A673 (cell line): ENCODE measurements at regions not wholly inside any gene's neighbourhood (a gene's known extent, or its start where the extent isn't known, plus 50 kb on each side); places are given as distances from the start of the nearest gene placed in this dataset.
A peak's percentile ranks its signal among the peaks of the same experiment; 100 is the strongest.

Experiments used
- BruUV-seq: library from RNA; stranded (reverse); fragments of 400-500 nt; replicated peaks from 2 replicates; lab custom pipeline; 2021; lab: Mats Ljungman, UMichigan
- CTCF ChIA-PET: fragments of 300-600 bp; sonication (Branson Sonifier 250); formaldehyde crosslinking; loops from one replicate; lab custom pipeline; 2022; ENCODE audit warnings: antibody characterized with exemption; lab: Charles Lee
- POLR2A ChIA-PET: fragments of 300-600 bp; sonication (Branson Sonifier 250); formaldehyde crosslinking; loops from one replicate; lab custom pipeline; 2022; ENCODE audit warnings: antibody characterized with exemption; ENCODE audit not compliant: low non-redundant PET; lab: Charles Lee
- DNase-seq: peaks from one replicate; pipeline ENCODE4 v3.0.0-alpha.2; 2015; ENCODE audit warnings: low spot score
- H3K27ac ChIP-seq: fragments of 200-600 bp; sonication (generic); 2 replicates; pipeline ENCODE4 v1.5.1; 2016; ENCODE audit warnings: mixed run types, low read depth, mild to moderate bottlenecking, mixed read lengths, antibody characterized with exemption, low read length; ENCODE audit not compliant: poor library complexity, severe bottlenecking
- H3K27me3 ChIP-seq: fragments of 200-600 bp; sonication (generic); replicated peaks from 2 replicates; pipeline ENCODE4 v1.6.1; 2017; ENCODE audit warnings: mixed run types, low read depth, mild to moderate bottlenecking, mixed read lengths, antibody characterized with exemption, low read length; ENCODE audit not compliant: insufficient read depth, poor library complexity
- H3K36me3 ChIP-seq: fragments of 200-600 bp; sonication (generic); 2 replicates; pipeline ENCODE4 v1.6.1; 2016; ENCODE audit warnings: mixed run types, mild to moderate bottlenecking, mixed read lengths, antibody characterized with exemption, low read length; ENCODE audit not compliant: insufficient read depth, poor library complexity, severe bottlenecking
- H3K4me1 ChIP-seq: fragments of 200-600 bp; sonication (generic); 2 replicates; pipeline ENCODE4 v1.6.1; 2017; ENCODE audit warnings: mixed run types, mild to moderate bottlenecking, mixed read lengths, antibody characterized with exemption, low read length; ENCODE audit not compliant: insufficient read depth, poor library complexity, severe bottlenecking
- H3K4me3 ChIP-seq: fragments of 200-600 bp; sonication (generic); 2 replicates; pipeline ENCODE4 v1.5.1; 2016; ENCODE audit warnings: low read depth, mixed run types, mild to moderate bottlenecking, mixed read lengths, low read length; ENCODE audit not compliant: poor library complexity, severe bottlenecking
- H3K9me3 ChIP-seq: fragments of 200-600 bp; sonication (generic); 2 replicates; pipeline ENCODE4 v1.6.1; 2016; ENCODE audit warnings: mixed run types, low read depth, mild to moderate bottlenecking, mixed read lengths, antibody characterized with exemption, low read length; ENCODE audit not compliant: poor library complexity, severe bottlenecking
- CTCF ChIP-seq: fragments of 300-800, 200-600 bp; sonication (generic); conservative IDR thresholded peaks from 2 replicates; pipeline ENCODE4 v1.5.1; 2017; ENCODE audit warnings: low read depth, mild to moderate bottlenecking, antibody characterized with exemption, low read length, moderate library complexity, mixed read lengths
- EZH2 ChIP-seq: fragments of 200-600 bp; sonication (generic); IDR thresholded peaks from 2 replicates; pipeline ENCODE4 v1.6.1; 2017; ENCODE audit warnings: borderline replicate concordance, low read depth, mild to moderate bottlenecking, mixed read lengths, antibody characterized with exemption, low read length; ENCODE audit not compliant: poor library complexity, severe bottlenecking
- intact Hi-C: fragments of 100-400 bp; cut with micrococcal nuclease; formaldehyde crosslinking; loops from one replicate; pipeline ENCODE4 v1.10.0; 2022; ENCODE audit not compliant: unreplicated experiment

- H3K27ac ChIP-seq, result no peak overlapping the region
- ChIA-PET CTCF (no interaction called here), POLR2A (no interaction called here)
- TF ChIP-seq EZH2, result no peak
- no peak for TF ChIP-seq CTCF
- no peaks in the 10 kb centered on the region for H3K9me3 ChIP-seq
- DNase-seq, result no peak
- no TSS peak for BruUV-seq
- intact Hi-C loops, result no loop called here
- H3K4me1 ChIP-seq, result peaks cover 18% of the 10 kb centered on the region
- H3K4me3 ChIP-seq, result no peak overlapping the region
- H3K36me3 ChIP-seq, result no peaks in the 10 kb centered on the region
- no peaks in the 10 kb centered on the region for H3K27me3 ChIP-seq
Observed at GRCh38 chr13:24625870-24626849, 54.0 kb upstream of the ATP12A start.

GRCh38 chr13:24627090-24627714 is 53.0 kb upstream of the ATP12A start:
- POLR2A ChIA-PET, result no interaction called here
- TF ChIP-seq EZH2 (no peak), CTCF (peak; percentile 45)
- H3K27ac ChIP-seq, result no peak overlapping the region
- H3K27me3 ChIP-seq, result no peaks in the 10 kb centered on the region
- CTCF ChIA-PET, result no interaction called here
- H3K4me1 ChIP-seq, result peaks cover 18% of the 10 kb centered on the region
- no peaks in the 10 kb centered on the region for H3K9me3 ChIP-seq
- intact Hi-C loops, result no loop called here
- no peak overlapping the region for H3K4me3 ChIP-seq
- no TSS peak for BruUV-seq
- H3K36me3 ChIP-seq, result no peaks in the 10 kb centered on the region
- no peak for DNase-seq

GRCh38 chr13:24627946-24628345 is 52.3 kb upstream of the ATP12A start:
- CTCF ChIA-PET, result interaction anchor here (0.6 kb wide), 1 partner anchor 128 kb away, joined by 3 read pairs; no protein-coding TSS in a partner anchor
- Histone ChIP-seq H3K9me3 (no peaks in the 10 kb centered on the region), H3K4me1 (peaks cover 18% of the 10 kb centered on the region), H3K36me3 (no peaks in the 10 kb centered on the region), H3K27ac (no peak overlapping the region), H3K27me3 (no peaks in the 10 kb centered on the region), H3K4me3 (no peak overlapping the region)
- no TSS peak for BruUV-seq
- TF ChIP-seq CTCF (0 out of 2 replicates have a peak, but pooled peaks have one; percentile 22), EZH2 (no peak)
- intact Hi-C loops, result no loop called here
- DNase-seq, result peak; percentile 21
- POLR2A ChIA-PET, result no interaction called here
